Activated naive CD4-positive, alpha-beta T cell treated with Interleukin-2 at 50 U/mL for 16 hours (primary cell): ENCODE measurements at regions not wholly inside any gene's neighbourhood (a gene's known extent, or its start where the extent isn't known, plus 50 kb on each side); places are given as distances from the start of the nearest gene placed in this dataset.

Experiments used
- DNase-seq: peaks from one replicate; pipeline ENCODE4 v3.0.0-alpha.2; 2020

- DNase-seq, result no peak
These were observed 49.7 kb downstream of the CYRIA start for GRCh38 chr2:16615687-16616615.

GRCh38 chr2:16615246-16615645, 50.4 kb downstream of the CYRIA start:
- DNase-seq, result no peak

DNA sequence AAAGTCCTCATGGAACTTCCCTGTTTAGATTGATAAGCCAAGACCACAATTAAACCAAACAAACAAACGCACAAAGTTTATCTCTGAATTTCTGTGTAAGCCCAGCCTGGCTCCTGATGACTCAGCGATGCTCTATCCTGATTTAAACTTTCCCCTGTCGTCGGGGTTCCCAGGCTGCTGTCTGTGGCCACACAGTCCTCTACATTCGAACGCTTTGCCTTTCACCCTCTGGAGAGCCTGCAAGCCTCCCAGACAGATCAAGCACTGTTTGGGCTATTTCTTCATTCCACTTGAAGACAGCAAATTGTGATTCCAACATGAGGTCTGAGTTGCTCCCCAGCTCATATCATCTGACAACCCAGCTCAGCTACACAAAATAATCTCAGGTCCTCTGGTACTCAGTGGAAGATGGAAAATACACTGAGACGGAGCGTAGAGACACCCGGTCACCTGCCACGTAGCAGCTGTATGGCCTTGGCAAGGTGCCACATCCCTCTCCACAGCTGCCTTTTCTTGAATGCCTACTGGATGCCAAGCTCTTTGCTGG, 51.2 kb downstream of the CYRIA start:
- DNase-seq, result no peak

GRCh38 chr2:16613539-16614011, 52.1 kb downstream of the CYRIA start:
- DNase-seq, result no peak

- no peak for DNase-seq
These were observed 53.1 kb downstream of the CYRIA start for GRCh38 chr2:16612490-16612889.

GRCh38 chr2:16609786-16610185, 55.8 kb downstream of the CYRIA start:
- DNase-seq, result no peak

GRCh38 chr2:16608661-16609643, 56.7 kb downstream of the CYRIA start:
- peak; percentile 86 for DNase-seq

GRCh38 chr2:16607301-16607700, 58.3 kb downstream of the CYRIA start:
- no peak for DNase-seq

DNA sequence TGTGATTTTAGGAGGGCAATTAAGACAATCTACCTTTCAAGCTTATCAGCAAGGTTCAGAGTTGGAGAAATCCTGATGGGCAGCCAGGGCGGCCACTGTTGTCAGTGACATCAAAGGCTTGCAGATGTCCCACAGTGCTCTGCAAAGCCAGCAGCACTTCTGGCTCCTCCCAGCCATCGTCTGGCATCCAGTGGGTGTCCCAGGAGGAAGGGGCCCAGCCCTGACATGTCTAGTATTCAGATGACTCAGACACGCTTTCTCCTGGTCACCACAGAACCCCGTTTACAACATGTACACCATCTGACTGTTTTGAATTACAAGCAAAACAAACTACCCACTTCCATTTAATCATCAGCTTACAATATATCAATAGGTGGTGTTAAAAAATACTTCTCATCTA, 61.4 kb downstream of the CYRIA start:
- DNase-seq, result no peak

DNA sequence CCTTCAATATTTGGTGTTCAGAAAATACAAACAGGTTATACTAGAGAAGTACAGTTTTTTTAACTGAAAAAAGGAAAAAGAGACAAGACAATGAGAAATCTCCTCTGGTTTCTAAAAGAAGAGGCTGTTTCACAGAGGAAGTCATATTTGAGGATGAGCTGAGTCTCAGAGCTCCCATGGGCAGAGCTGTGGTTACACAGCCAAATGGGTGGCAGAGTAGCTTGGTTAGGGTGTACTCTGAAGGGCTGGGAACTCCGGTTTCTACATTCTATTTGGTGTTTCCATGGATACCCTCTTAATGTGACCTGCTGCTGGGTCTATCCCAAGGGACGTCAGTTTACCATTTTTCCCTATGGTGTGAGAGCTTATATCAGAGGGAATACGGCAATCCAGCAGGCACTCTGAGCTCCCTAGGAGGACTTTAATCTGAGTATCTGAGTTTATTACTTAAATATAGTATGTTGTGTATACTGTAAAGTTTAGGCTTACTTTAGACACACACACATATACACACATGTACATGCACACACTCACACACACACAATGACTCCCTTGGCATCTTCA, 74.2 kb downstream of the CYRIA start:
- DNase-seq, result no peak

DNA sequence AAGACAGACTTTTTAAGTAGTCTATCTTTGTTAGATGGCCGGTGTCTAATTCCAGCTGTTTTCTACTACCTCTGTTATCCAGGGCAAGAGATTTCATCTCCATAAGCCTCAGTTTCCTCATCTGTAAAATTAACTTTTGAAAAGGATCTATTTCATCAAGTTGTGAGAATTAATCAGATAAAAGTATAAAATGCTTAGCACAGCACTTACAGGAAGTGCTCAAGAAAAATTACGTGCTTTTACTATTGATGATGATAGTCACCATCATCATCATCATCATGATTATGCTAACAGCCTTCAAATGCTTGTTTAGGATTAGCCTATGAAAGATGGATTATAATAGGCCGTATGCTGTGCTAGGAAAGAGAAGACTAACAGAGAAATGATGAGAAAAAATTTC, 76.2 kb downstream of the CYRIA start:
- no peak for DNase-seq

DNA sequence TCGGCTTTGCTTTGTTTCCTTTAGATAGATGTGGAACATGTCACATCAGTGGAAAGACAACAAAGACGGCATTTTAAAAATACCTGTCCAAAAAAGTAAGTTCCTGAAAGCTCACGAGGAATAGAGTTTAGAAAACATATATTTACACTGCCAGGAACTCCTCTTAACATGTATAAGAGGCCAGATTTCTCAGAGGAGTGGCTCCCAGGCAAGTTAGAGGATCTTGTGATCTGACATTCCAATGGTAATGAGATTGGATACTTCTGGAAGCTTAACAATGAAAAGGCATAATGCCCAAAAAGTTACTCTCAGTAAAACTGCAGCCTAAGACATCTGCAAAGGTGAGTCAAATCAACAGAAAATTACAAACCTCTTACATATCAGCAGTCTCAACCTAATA, 77.1 kb downstream of the CYRIA start:
- no peak for DNase-seq

GRCh38 chr2:16587601-16588000, 78.0 kb downstream of the CYRIA start:
- DNase-seq, result no peak

DNA sequence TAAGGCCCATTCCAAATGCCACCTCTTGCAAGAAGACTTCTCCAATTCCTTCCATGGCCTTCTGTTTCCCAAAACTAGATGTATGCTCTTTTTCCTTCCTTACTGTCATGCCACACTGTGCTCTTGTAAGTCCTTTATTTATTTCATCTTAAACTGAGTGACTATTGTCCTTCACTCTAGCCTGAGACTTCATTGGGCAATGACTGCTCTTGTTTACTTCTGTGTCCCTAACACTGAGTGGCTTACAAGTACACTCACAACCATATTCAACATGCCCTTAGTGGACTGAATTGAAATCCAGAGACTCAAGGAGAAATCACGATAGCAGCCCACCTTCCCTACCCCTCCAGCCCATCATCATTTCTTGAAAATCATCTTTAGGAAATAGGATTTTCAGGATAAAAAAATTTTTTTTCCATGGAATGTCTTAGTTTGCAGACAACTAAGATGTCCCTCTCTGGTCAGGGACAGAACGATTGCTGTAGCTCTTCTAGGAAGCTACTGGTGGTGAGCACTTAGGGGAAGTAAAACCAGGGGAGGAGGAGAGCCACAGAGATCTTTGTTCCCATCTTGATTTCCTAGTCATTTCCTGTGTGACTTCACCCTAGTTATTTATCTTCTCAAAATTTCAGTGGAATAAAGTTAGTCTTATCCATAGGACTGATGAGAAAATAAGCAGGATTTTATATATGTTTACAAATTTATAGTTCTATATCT, 80.7 kb downstream of the CYRIA start:
- DNase-seq, result no peak

GRCh38 chr2:16584084-16584483, 81.5 kb downstream of the CYRIA start:
- no peak for DNase-seq

DNA sequence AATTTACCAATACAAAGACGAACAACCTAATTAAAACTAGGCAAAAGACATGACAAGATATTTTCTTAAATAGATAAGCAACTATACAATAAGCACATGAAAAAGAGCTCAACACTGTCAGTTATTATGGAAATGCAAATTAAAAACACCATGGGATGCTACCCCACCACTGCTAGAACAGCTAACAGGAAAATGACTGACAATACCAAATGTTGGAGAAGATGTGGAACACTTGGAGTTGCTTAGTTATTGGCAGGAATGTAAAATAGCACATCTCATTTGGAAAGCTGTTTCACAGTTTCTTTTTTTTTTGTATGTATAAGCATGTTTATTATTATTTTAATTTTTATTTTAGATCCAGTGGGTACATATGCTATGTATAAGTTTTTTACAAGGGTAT, 84.4 kb downstream of the CYRIA start:
- no peak for DNase-seq

DNA sequence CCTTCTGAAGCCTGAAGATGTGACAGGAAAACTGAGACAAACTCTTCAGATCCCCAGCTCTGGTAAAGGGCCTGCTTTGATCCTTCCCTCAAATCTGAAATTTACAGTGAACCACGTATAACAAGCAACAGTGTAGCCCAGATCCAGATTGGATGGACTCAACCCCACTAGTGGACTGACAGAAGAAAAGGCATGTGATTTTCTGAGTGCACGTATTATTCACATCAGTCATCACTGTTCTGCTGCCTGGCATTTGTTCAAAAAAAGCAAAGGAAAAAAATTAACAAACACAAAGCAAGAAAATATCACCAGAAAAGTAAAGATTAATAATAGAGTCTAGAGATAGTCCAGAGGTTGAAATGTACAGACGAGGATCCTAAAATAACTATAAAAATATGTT, 87.6 kb downstream of the CYRIA start:
- DNase-seq, result no peak

DNA sequence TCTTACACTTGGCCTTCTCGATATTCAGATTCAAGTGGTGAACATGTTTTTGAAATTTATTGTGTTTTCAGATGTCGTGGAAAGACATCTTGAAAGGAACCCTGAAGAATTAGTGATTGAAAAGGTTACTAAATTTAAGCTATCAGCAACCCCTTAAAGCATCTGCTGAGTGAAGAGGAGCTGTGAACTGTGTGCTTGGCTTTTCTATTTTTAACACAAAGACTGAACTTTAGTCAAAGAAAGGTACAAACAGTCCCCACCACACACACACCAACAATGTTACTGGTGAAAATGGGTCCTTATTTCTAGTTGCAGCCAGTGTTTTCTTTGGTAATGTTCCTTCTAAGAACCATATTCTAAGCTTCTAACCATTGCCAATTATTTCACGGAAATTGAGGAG, 95.1 kb downstream of the CYRIA start:
- no peak for DNase-seq

DNA sequence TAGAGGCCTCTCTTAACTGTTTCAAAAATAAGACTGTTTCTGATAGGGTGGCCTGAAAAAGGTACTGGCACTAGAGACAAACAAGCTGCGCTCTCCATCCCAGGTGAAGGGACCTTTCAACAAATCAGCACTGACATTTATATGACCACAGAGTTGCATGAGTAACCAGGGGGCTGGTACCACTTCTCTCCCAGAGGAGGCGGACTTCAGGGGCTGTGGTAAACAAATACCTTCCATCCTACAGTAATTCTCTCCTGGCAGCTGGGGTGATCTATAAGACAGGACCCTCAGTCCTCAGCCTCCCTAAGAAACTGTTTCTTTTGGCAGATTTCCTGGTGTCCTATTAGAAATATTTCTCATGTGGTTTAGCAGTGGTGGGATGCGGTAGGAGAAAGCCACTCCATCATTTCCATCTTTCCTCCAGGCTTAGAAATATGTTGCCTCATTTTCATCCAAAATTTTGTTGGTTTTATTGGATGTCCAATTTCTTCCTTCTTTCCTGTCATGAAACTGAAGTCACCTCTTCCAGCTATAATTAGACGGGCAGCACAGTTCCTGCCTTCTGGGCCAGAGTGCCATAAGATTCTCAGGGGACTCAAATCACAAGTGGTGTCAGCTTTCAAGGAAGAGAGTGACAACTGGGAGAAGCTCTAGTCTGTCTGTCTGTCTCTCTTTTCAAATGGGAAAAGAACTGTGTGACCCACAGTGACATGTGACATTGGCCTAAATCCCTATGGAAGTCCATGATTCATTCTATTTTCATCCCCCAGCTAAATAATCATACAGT, 96.4 kb downstream of the CYRIA start:
- no peak for DNase-seq

- no peak for DNase-seq
These were observed 98.9 kb downstream of the CYRIA start for GRCh38 chr2:16566701-16567100.

GRCh38 chr2:16565481-16565880, 100.2 kb downstream of the CYRIA start:
- no peak for DNase-seq
